ENCODE measurements at regions not wholly inside any gene's neighbourhood (a gene's known extent, or its start where the extent isn't known, plus 50 kb on each side); places are given as distances from the start of the nearest gene placed in this dataset.
"Not testable (repeated sequence)": the region's sequence is repeated elsewhere in the genome, so short reads cannot be mapped to it uniquely, and the experiment has no call there.

GRCh38 chr15:25993506-25993905 is 130.4 kb upstream of the ATP10A start:
- Histone ChIP-seq H3K27me3 (ENCODE audit: control insufficient read depth in 3 of 3, insufficient read depth in 3 of 3, low read length in 3 of 3) (no peaks in the 10 kb centered on the region), H3K27ac (ENCODE audit: low read depth in 1 of 3, low read length in 2 of 3) (no peak overlapping the region), H3K36me3 (ENCODE audit: control insufficient read depth in 3 of 3, insufficient read depth in 2 of 3, low read depth in 1 of 3, low read length in 3 of 3) (no peaks in the 10 kb centered on the region), H3K4me1 (ENCODE audit: control insufficient read depth in 3 of 3, insufficient read depth in 2 of 3, low read depth in 1 of 3, low read length in 2 of 3) (no peaks in the 10 kb centered on the region), H3K4me3 (ENCODE audit: low read depth in 1 of 3, low read length in 3 of 3) (no peak overlapping the region), H3K9me3 (ENCODE audit: control insufficient read depth in 2 of 2, insufficient read depth in 1 of 2, low read depth in 1 of 2, low read length in 1 of 2) (peaks cover 0 to 2% of the 10 kb centered on the region in 2 donors)
- WGBS, 3 donors: 37 to 73% (median 50%) methylated on average over 1 of the region's 1 CpG
- no peak for FAIRE-seq
- DNase-seq: no peak

GRCh38 chr15:25990220-25990619 is 127.1 kb upstream of the ATP10A start:
- H3K27me3 ChIP-seq (ENCODE audit: control insufficient read depth in 3 of 3, insufficient read depth in 3 of 3, low read length in 3 of 3): no peaks in the 10 kb centered on the region
- 89 to 93% (median 92%) methylated on average over 15 of the region's 15 CpGs for WGBS, 3 donors
- H3K27ac ChIP-seq (ENCODE audit: low read depth in 1 of 3, low read length in 2 of 3): no peak overlapping the region
- H3K9me3 ChIP-seq (ENCODE audit: control insufficient read depth in 2 of 2, insufficient read depth in 1 of 2, low read depth in 1 of 2, low read length in 1 of 2): peaks cover 0 to 2% of the 10 kb centered on the region in 2 donors
- no peak overlapping the region for H3K4me3 ChIP-seq (ENCODE audit: low read depth in 1 of 3, low read length in 3 of 3)
- FAIRE-seq (no peak), DNase-seq (no peak)
- no peaks in the 10 kb centered on the region for H3K4me1 ChIP-seq (ENCODE audit: control insufficient read depth in 3 of 3, insufficient read depth in 2 of 3, low read depth in 1 of 3, low read length in 2 of 3)
- no peaks in the 10 kb centered on the region for H3K36me3 ChIP-seq (ENCODE audit: control insufficient read depth in 3 of 3, insufficient read depth in 2 of 3, low read depth in 1 of 3, low read length in 3 of 3)

DNA sequence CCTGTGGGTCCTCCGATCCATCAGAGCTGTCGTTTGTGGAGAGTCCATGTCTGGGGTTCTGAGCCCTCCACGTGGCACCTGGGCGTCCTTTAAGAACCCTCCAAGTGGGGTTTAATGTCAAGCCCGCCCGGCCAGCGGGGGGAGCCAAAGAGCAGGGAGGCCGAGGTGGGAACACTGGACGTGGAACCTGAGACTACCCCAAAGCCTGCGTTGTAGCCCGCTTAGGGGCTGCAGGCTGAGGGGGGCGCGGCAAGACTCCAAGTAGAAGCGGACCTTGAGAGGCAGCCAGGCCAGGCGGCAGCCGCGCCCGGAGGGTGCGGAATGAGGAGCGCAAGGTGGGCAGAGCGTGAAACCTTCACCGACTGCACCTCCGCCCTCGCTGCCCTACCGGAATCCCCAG is 126.2 kb upstream of the ATP10A start:
- 89 to 91% (median 91%) methylated on average over 25 of the region's 25 CpGs for WGBS, 3 donors
- Histone ChIP-seq H3K4me3 (ENCODE audit: low read depth in 1 of 3, low read length in 3 of 3) (no peak overlapping the region), H3K27me3 (ENCODE audit: control insufficient read depth in 3 of 3, insufficient read depth in 3 of 3, low read length in 3 of 3) (no peaks in the 10 kb centered on the region), H3K27ac (ENCODE audit: low read depth in 1 of 3, low read length in 2 of 3) (no peak overlapping the region), H3K36me3 (ENCODE audit: control insufficient read depth in 3 of 3, insufficient read depth in 2 of 3, low read depth in 1 of 3, low read length in 3 of 3) (no peaks in the 10 kb centered on the region), H3K9me3 (ENCODE audit: control insufficient read depth in 2 of 2, insufficient read depth in 1 of 2, low read depth in 1 of 2, low read length in 1 of 2) (peaks cover 0 to 2% of the 10 kb centered on the region in 2 donors), H3K4me1 (ENCODE audit: control insufficient read depth in 3 of 3, insufficient read depth in 2 of 3, low read depth in 1 of 3, low read length in 2 of 3) (no peaks in the 10 kb centered on the region)
- FAIRE-seq (no peak), DNase-seq (no peak)

GRCh38 chr15:25988716-25989115 is 125.6 kb upstream of the ATP10A start:
- H3K36me3 ChIP-seq (ENCODE audit: control insufficient read depth in 3 of 3, insufficient read depth in 2 of 3, low read depth in 1 of 3, low read length in 3 of 3); DNase-seq; FAIRE-seq; H3K9me3 ChIP-seq (ENCODE audit: control insufficient read depth in 2 of 2, insufficient read depth in 1 of 2, low read depth in 1 of 2, low read length in 1 of 2); H3K27ac ChIP-seq (ENCODE audit: low read depth in 1 of 3, low read length in 2 of 3); H3K4me1 ChIP-seq (ENCODE audit: control insufficient read depth in 3 of 3, insufficient read depth in 2 of 3, low read depth in 1 of 3, low read length in 2 of 3); H3K4me3 ChIP-seq (ENCODE audit: low read depth in 1 of 3, low read length in 3 of 3); H3K27me3 ChIP-seq (ENCODE audit: control insufficient read depth in 3 of 3, insufficient read depth in 3 of 3, low read length in 3 of 3): not testable (repeated sequence)
- WGBS, 3 donors: 81 to 88% (median 86%) methylated on average over 9 of the region's 9 CpGs

- 41 to 56% (median 53%) methylated on average over 4 of the region's 4 CpGs for WGBS, 3 donors
- Histone ChIP-seq H3K4me3 (ENCODE audit: low read depth in 1 of 3, low read length in 3 of 3) (no peak overlapping the region), H3K27ac (ENCODE audit: low read depth in 1 of 3, low read length in 2 of 3) (no peak overlapping the region), H3K36me3 (ENCODE audit: control insufficient read depth in 3 of 3, insufficient read depth in 2 of 3, low read depth in 1 of 3, low read length in 3 of 3) (no peaks in the 10 kb centered on the region), H3K9me3 (ENCODE audit: control insufficient read depth in 2 of 2, insufficient read depth in 1 of 2, low read depth in 1 of 2, low read length in 1 of 2) (peaks cover 0 to 2% of the 10 kb centered on the region in 2 donors), H3K27me3 (ENCODE audit: control insufficient read depth in 3 of 3, insufficient read depth in 3 of 3, low read length in 3 of 3) (no peaks in the 10 kb centered on the region), H3K4me1 (ENCODE audit: control insufficient read depth in 3 of 3, insufficient read depth in 2 of 3, low read depth in 1 of 3, low read length in 2 of 3) (no peaks in the 10 kb centered on the region)
- FAIRE-seq (no peak), DNase-seq (no peak)
Measured at GRCh38 chr15:25987638-25988037, 124.5 kb upstream of the ATP10A start.

GRCh38 chr15:25985165-25985564 is 122.0 kb upstream of the ATP10A start:
- FAIRE-seq: no peak
- 19 to 25% (median 21%) methylated on average over 4 of the region's 4 CpGs for WGBS, 3 donors
- Histone ChIP-seq H3K4me3 (ENCODE audit: low read depth in 1 of 3, low read length in 3 of 3) (no peak overlapping the region), H3K9me3 (ENCODE audit: control insufficient read depth in 2 of 2, insufficient read depth in 1 of 2, low read depth in 1 of 2, low read length in 1 of 2) (peaks cover 0 to 2% of the 10 kb centered on the region in 2 donors), H3K27me3 (ENCODE audit: control insufficient read depth in 3 of 3, insufficient read depth in 3 of 3, low read length in 3 of 3) (no peaks in the 10 kb centered on the region), H3K4me1 (ENCODE audit: control insufficient read depth in 3 of 3, insufficient read depth in 2 of 3, low read depth in 1 of 3, low read length in 2 of 3) (no peaks in the 10 kb centered on the region), H3K36me3 (ENCODE audit: control insufficient read depth in 3 of 3, insufficient read depth in 2 of 3, low read depth in 1 of 3, low read length in 3 of 3) (no peaks in the 10 kb centered on the region), H3K27ac (ENCODE audit: low read depth in 1 of 3, low read length in 2 of 3) (no peak overlapping the region)
- no peak for DNase-seq

DNA sequence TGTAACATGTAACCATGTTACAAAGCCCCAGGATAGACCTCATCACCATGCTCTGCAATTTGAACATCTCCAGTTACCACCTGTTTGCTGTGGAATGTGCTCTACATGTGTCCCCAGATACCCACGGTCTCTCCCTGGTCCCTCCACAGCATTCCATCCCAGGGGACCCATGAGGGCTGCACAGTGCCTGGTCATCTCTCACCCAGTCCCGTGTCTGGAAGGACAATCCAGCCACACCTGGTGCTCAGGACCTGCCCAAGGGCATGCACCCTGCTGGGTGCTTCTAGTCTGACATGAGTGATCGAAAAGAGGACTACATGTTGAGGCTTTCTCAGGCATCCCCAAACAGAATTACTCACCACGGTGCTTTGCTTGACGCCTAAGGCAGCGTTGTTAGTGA is 119.6 kb upstream of the ATP10A start:
- DNase-seq: no peak
- Histone ChIP-seq H3K4me1 (ENCODE audit: control insufficient read depth in 3 of 3, insufficient read depth in 2 of 3, low read depth in 1 of 3, low read length in 2 of 3) (no peaks in the 10 kb centered on the region), H3K27me3 (ENCODE audit: control insufficient read depth in 3 of 3, insufficient read depth in 3 of 3, low read length in 3 of 3) (no peaks in the 10 kb centered on the region), H3K9me3 (ENCODE audit: control insufficient read depth in 2 of 2, insufficient read depth in 1 of 2, low read depth in 1 of 2, low read length in 1 of 2) (no peaks in the 10 kb centered on the region), H3K27ac (ENCODE audit: low read depth in 1 of 3, low read length in 2 of 3) (no peak overlapping the region), H3K4me3 (ENCODE audit: low read depth in 1 of 3, low read length in 3 of 3) (no peak overlapping the region), H3K36me3 (ENCODE audit: control insufficient read depth in 3 of 3, insufficient read depth in 2 of 3, low read depth in 1 of 3, low read length in 3 of 3) (no peaks in the 10 kb centered on the region)
- FAIRE-seq: no peak
- WGBS, 3 donors: 64 to 78% (median 67%) methylated on average over 6 of the region's 6 CpGs

- FAIRE-seq: no peak
- Histone ChIP-seq H3K27ac (ENCODE audit: low read depth in 1 of 3, low read length in 2 of 3) (no peak overlapping the region), H3K36me3 (ENCODE audit: control insufficient read depth in 3 of 3, insufficient read depth in 2 of 3, low read depth in 1 of 3, low read length in 3 of 3) (no peaks in the 10 kb centered on the region), H3K4me3 (ENCODE audit: low read depth in 1 of 3, low read length in 3 of 3) (no peak overlapping the region), H3K9me3 (ENCODE audit: control insufficient read depth in 2 of 2, insufficient read depth in 1 of 2, low read depth in 1 of 2, low read length in 1 of 2) (no peaks in the 10 kb centered on the region), H3K4me1 (ENCODE audit: control insufficient read depth in 3 of 3, insufficient read depth in 2 of 3, low read depth in 1 of 3, low read length in 2 of 3) (no peaks in the 10 kb centered on the region), H3K27me3 (ENCODE audit: control insufficient read depth in 3 of 3, insufficient read depth in 3 of 3, low read length in 3 of 3) (no peaks in the 10 kb centered on the region)
- 53 to 68% (median 59%) methylated on average over 3 of the region's 3 CpGs for WGBS, 3 donors
- no peak for DNase-seq
Measured at GRCh38 chr15:25981114-25981513, 118.0 kb upstream of the ATP10A start.

- Histone ChIP-seq H3K36me3 (ENCODE audit: control insufficient read depth in 3 of 3, insufficient read depth in 2 of 3, low read depth in 1 of 3, low read length in 3 of 3) (no peaks in the 10 kb centered on the region), H3K4me1 (ENCODE audit: control insufficient read depth in 3 of 3, insufficient read depth in 2 of 3, low read depth in 1 of 3, low read length in 2 of 3) (no peaks in the 10 kb centered on the region), H3K27ac (ENCODE audit: low read depth in 1 of 3, low read length in 2 of 3) (no peak overlapping the region), H3K27me3 (ENCODE audit: control insufficient read depth in 3 of 3, insufficient read depth in 3 of 3, low read length in 3 of 3) (no peaks in the 10 kb centered on the region), H3K9me3 (ENCODE audit: control insufficient read depth in 2 of 2, insufficient read depth in 1 of 2, low read depth in 1 of 2, low read length in 1 of 2) (peaks cover 0 to 3% of the 10 kb centered on the region in 2 donors), H3K4me3 (ENCODE audit: low read depth in 1 of 3, low read length in 3 of 3) (no peak overlapping the region)
- DNase-seq (no peak), FAIRE-seq (no peak)
- 59 to 73% (median 73%) methylated on average over 4 of the region's 4 CpGs for WGBS, 3 donors
Measured at GRCh38 chr15:25972141-25972675, 109.1 kb upstream of the ATP10A start.

Data from small intestine (tissue), 7 donors.